Nephron (organoid): ENCODE measurements at regions not wholly inside any gene's neighbourhood (a gene's known extent, or its start where the extent isn't known, plus 50 kb on each side); places are given as distances from the start of the nearest gene placed in this dataset.
"Not testable (repeated sequence)": the region's sequence is repeated elsewhere in the genome, so short reads cannot be mapped to it uniquely, and the experiment has no call there.

Experiments used
- H3K27ac Mint-ChIP-seq, 3 experiments: 2 replicates each; pipeline ENCODE4 v1.8.0; 2020; ENCODE audit warnings: mixed read lengths in 3 of 3, mild to moderate bottlenecking in 2 of 3, moderate library complexity in 1 of 3
- H3K27me3 Mint-ChIP-seq: 2 replicates; pipeline ENCODE4 v1.8.0; 2021; ENCODE audit warnings: low read depth, mild to moderate bottlenecking, moderate library complexity, mixed read lengths
- H3K36me3 Mint-ChIP-seq: 2 replicates; pipeline ENCODE4 v1.8.0; 2020; ENCODE audit warnings: low read depth, mixed read lengths
- H3K4me1 Mint-ChIP-seq: 2 replicates; pipeline ENCODE4 v1.8.0; 2020; ENCODE audit warnings: mixed read lengths
- H3K4me3 Mint-ChIP-seq, 3 experiments: 2 replicates each; pipeline ENCODE4 v1.8.0; 2020; ENCODE audit warnings: mild to moderate bottlenecking in 3 of 3, mixed read lengths in 3 of 3, moderate library complexity in 2 of 3
- H3K9me3 Mint-ChIP-seq: 2 replicates; pipeline ENCODE4 v1.8.0; 2020; ENCODE audit warnings: mixed read lengths
- TF ChIP-seq, protein P1 (sequence below), 3 experiments: fragments of 200-600 bp; sonication (generic); IDR thresholded peaks; one replicate each; pipeline ENCODE4 v1.5.0; 2021; ENCODE audit warnings: antibody characterized with exemption in 3 of 3; ENCODE audit not compliant: unreplicated experiment in 3 of 3

DNA sequence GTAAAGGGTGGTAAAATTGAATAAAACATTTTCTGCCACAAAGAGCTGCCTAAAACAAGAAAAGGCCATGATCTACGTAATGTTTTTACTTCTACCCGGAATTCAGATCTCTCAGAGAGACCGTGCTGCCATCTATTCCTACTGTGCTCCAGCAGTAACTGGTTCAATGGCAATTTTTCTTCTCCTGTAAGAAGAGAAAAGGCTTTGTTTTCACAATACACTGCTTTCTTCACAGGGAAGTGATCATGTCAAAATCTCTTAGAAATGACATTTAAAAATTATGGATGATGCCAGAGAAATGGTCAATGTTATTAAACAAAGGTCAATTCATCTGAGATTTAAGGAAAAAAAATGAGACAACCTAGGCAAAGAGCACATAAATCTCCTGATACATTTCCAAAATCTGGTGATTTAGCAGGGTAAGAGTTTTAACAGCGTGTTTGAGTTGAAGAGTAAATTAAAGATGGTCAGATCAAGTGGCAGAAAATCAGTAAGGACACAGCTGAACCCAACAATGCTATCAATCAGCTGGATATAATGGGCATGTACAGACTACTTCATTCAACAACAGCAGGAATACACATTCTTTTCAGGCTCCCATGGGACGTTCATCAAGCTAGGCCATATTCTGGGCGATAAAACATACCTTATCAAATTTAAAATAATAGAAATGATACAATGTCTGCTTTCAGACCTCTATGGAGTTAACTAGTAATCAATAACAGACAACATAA, 523.1 kb downstream of the CHSY3 start:
- Mint-ChIP-seq H3K9me3 (no peaks in the 10 kb centered on the region), H3K36me3 (no peaks in the 10 kb centered on the region), H3K27ac (no peak overlapping the region), H3K27me3 (no peaks in the 10 kb centered on the region), H3K4me3 (no peak overlapping the region), H3K4me1 (no peaks in the 10 kb centered on the region)
- TF ChIP-seq, protein P1, sequence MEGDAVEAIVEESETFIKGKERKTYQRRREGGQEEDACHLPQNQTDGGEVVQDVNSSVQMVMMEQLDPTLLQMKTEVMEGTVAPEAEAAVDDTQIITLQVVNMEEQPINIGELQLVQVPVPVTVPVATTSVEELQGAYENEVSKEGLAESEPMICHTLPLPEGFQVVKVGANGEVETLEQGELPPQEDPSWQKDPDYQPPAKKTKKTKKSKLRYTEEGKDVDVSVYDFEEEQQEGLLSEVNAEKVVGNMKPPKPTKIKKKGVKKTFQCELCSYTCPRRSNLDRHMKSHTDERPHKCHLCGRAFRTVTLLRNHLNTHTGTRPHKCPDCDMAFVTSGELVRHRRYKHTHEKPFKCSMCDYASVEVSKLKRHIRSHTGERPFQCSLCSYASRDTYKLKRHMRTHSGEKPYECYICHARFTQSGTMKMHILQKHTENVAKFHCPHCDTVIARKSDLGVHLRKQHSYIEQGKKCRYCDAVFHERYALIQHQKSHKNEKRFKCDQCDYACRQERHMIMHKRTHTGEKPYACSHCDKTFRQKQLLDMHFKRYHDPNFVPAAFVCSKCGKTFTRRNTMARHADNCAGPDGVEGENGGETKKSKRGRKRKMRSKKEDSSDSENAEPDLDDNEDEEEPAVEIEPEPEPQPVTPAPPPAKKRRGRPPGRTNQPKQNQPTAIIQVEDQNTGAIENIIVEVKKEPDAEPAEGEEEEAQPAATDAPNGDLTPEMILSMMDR (IDR thresholded peaks at IDR 0.05; ENCODE audit: unreplicated experiment in 3 of 3) = no peak

GRCh38 chr5:130425424-130425823, 521.2 kb downstream of the CHSY3 start:
- no peaks in the 10 kb centered on the region for H3K9me3 Mint-ChIP-seq
- no peaks in the 10 kb centered on the region for H3K27me3 Mint-ChIP-seq
- no peaks in the 10 kb centered on the region for H3K36me3 Mint-ChIP-seq
- no peak overlapping the region for H3K27ac Mint-ChIP-seq
- H3K4me3 Mint-ChIP-seq = no peak overlapping the region
- H3K4me1 Mint-ChIP-seq = no peaks in the 10 kb centered on the region
- TF ChIP-seq, protein P1 (IDR thresholded peaks at IDR 0.05; ENCODE audit: unreplicated experiment in 3 of 3) = no peak

DNA sequence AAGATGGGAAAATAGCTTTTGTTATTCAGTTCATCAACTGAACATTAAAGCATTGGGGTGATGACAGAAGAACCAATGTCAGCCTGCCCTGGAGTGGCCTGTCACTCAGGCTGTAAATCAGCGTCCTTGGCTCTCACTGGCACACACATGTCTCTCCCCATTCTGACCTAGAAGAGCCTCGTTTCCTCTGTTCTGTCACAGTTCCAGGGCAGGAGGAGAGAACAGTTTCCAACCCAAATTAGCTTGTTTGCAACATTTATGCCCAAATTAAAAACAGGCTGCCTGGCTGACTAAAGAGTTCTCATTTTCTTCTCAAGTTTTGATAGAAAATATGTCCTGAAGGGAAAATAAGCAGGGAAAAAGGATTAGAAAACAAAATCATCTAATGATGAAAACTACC, 520.1 kb downstream of the CHSY3 start:
- Mint-ChIP-seq H3K27me3 (no peaks in the 10 kb centered on the region), H3K4me1 (no peaks in the 10 kb centered on the region), H3K36me3 (no peaks in the 10 kb centered on the region), H3K27ac (no peak overlapping the region), H3K4me3 (no peak overlapping the region), H3K9me3 (no peaks in the 10 kb centered on the region)
- TF ChIP-seq, protein P1 (IDR thresholded peaks at IDR 0.05; ENCODE audit: unreplicated experiment in 3 of 3) = no peak

- no peaks in the 10 kb centered on the region for H3K9me3 Mint-ChIP-seq
- H3K27ac Mint-ChIP-seq = no peak overlapping the region
- TF ChIP-seq, protein P1 (IDR thresholded peaks at IDR 0.05; ENCODE audit: unreplicated experiment in 3 of 3) = no peak
- no peaks in the 10 kb centered on the region for H3K4me1 Mint-ChIP-seq
- no peaks in the 10 kb centered on the region for H3K36me3 Mint-ChIP-seq
- H3K27me3 Mint-ChIP-seq = peaks cover 7% of the 10 kb centered on the region
- no peak overlapping the region for H3K4me3 Mint-ChIP-seq
Observed at GRCh38 chr5:130402906-130403305, 498.6 kb downstream of the CHSY3 start.

GRCh38 chr5:130400091-130400490, 495.8 kb downstream of the CHSY3 start:
- Mint-ChIP-seq H3K9me3 (no peaks in the 10 kb centered on the region), H3K4me1 (no peaks in the 10 kb centered on the region), H3K36me3 (no peaks in the 10 kb centered on the region), H3K27me3 (peaks cover 7% of the 10 kb centered on the region), H3K4me3 (no peak overlapping the region), H3K27ac (no peak overlapping the region)
- TF ChIP-seq, protein P1 (IDR thresholded peaks at IDR 0.05; ENCODE audit: unreplicated experiment in 3 of 3) = no peak

DNA sequence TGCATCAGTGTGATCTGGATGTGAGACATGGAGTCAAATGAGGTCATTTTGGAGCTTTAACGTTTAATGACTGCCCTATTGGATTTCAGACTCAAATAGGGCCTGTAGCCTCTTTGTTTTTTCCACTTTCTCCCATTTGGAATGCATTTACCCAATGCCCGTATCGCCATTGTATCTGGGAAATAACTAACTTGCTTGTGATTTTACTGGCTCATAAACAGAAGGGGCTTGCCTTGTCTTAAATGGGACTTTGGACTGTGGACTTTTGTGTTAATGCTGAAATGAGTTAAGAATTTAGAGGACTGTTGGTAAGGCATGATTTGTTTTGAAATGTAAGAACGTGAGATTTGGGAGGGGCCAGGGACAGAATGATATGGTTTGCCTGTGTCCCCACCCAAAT, 494.6 kb downstream of the CHSY3 start:
- TF ChIP-seq, protein P1 (IDR thresholded peaks at IDR 0.05; ENCODE audit: unreplicated experiment in 3 of 3) = no peak

DNA sequence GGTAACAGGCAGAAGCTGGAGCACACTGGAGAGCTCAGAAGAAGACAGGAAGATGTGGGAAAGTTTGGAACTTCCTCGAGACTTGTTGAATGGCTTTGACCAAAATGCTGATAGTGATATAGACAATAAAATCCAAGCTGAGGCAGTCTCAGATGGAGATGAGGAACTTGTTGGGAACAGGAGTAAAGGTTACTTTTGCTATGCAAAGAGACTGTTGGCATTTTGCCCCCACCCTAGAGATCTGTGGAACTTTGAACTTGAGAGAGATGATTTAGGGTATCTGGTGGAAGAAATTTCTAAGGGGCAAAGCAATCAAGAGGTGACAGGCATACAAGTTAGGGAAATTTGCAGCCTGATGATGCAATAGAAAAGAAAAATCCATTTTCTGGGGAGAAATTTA, 493.5 kb downstream of the CHSY3 start:
- H3K9me3 Mint-ChIP-seq, H3K4me1 Mint-ChIP-seq, H3K4me3 Mint-ChIP-seq, H3K27ac Mint-ChIP-seq, H3K27me3 Mint-ChIP-seq, H3K36me3 Mint-ChIP-seq: not testable (repeated sequence)

More for the DNA sequence above, 494.6 kb downstream of the CHSY3 start:
- Mint-ChIP-seq H3K27ac (no peak overlapping the region), H3K4me1 (no peaks in the 10 kb centered on the region), H3K4me3 (no peak overlapping the region), H3K9me3 (no peaks in the 10 kb centered on the region), H3K27me3 (peaks cover 7% of the 10 kb centered on the region), H3K36me3 (no peaks in the 10 kb centered on the region)
